Dendritic cell treated with granulocyte-macrophage colony-stimulating factor and Interleukin-4, amounts not matched to agents 40 ng/mL and 50 ng/mL, for 4 days (primary cell): ENCODE measurements at regions not wholly inside any gene's neighbourhood (a gene's known extent, or its start where the extent isn't known, plus 50 kb on each side); places are given as distances from the start of the nearest gene placed in this dataset.
"Not testable (repeated sequence)": the region's sequence is repeated elsewhere in the genome, so short reads cannot be mapped to it uniquely, and the experiment has no call there.

Experiments used
- H3K27ac Mint-ChIP-seq: one replicate; pipeline ENCODE4 v1.8.0; 2022; ENCODE audit warnings: mild to moderate bottlenecking, mixed read lengths
- H3K27me3 Mint-ChIP-seq: one replicate; pipeline ENCODE4 v1.8.0; 2022; ENCODE audit warnings: mild to moderate bottlenecking, mixed read lengths
- H3K36me3 Mint-ChIP-seq: one replicate; pipeline ENCODE4 v1.8.0; 2022; ENCODE audit warnings: low read depth, mixed read lengths
- H3K4me1 Mint-ChIP-seq: one replicate; pipeline ENCODE4 v1.8.0; 2022; ENCODE audit warnings: low read depth, mixed read lengths
- H3K4me3 Mint-ChIP-seq: one replicate; pipeline ENCODE4 v1.8.0; 2022; ENCODE audit warnings: mild to moderate bottlenecking, moderate library complexity, mixed read lengths
- H3K9me3 Mint-ChIP-seq: one replicate; pipeline ENCODE4 v1.8.0; 2022; ENCODE audit warnings: mixed read lengths
- intact Hi-C: fragments of 100-400 bp; cut with micrococcal nuclease; formaldehyde crosslinking; loops from one replicate; pipeline ENCODE4 v1.15.0; 2022

- Mint-ChIP-seq H3K36me3 (no peaks in the 10 kb centered on the region), H3K27ac (no peak overlapping the region), H3K27me3 (peaks cover 11% of the 10 kb centered on the region), H3K4me3 (no peak overlapping the region), H3K4me1 (peaks cover 30% of the 10 kb centered on the region), H3K9me3 (no peaks in the 10 kb centered on the region)
- intact Hi-C loops = no loop called here
Observed at GRCh38 chr7:106572394-106573124, 88.4 kb downstream of the CCDC71L start.

GRCh38 chr7:106571563-106571962, 89.4 kb downstream of the CCDC71L start:
- H3K27ac Mint-ChIP-seq = no peak overlapping the region
- H3K27me3 Mint-ChIP-seq = peaks cover 6% of the 10 kb centered on the region
- H3K4me1 Mint-ChIP-seq = peaks cover 30% of the 10 kb centered on the region
- H3K9me3 Mint-ChIP-seq = no peaks in the 10 kb centered on the region
- H3K4me3 Mint-ChIP-seq = no peak overlapping the region
- intact Hi-C loops = no loop called here
- no peaks in the 10 kb centered on the region for H3K36me3 Mint-ChIP-seq

GRCh38 chr7:106570948-106571418, 90.0 kb downstream of the CCDC71L start:
- peaks cover 6% of the 10 kb centered on the region for H3K27me3 Mint-ChIP-seq
- no peak overlapping the region for H3K27ac Mint-ChIP-seq
- no peak overlapping the region for H3K4me3 Mint-ChIP-seq
- H3K36me3 Mint-ChIP-seq = no peaks in the 10 kb centered on the region
- H3K4me1 Mint-ChIP-seq = peaks cover 30% of the 10 kb centered on the region
- no peaks in the 10 kb centered on the region for H3K9me3 Mint-ChIP-seq
- intact Hi-C loops = no loop called here

- H3K27me3 Mint-ChIP-seq = peaks cover 6% of the 10 kb centered on the region
- H3K9me3 Mint-ChIP-seq = no peaks in the 10 kb centered on the region
- no peaks in the 10 kb centered on the region for H3K36me3 Mint-ChIP-seq
- peaks cover 30% of the 10 kb centered on the region for H3K4me1 Mint-ChIP-seq
- no peak overlapping the region for H3K27ac Mint-ChIP-seq
- intact Hi-C loops = no loop called here
- H3K4me3 Mint-ChIP-seq = no peak overlapping the region
Observed at GRCh38 chr7:106570146-106570545, 90.8 kb downstream of the CCDC71L start.

GRCh38 chr7:106569500-106569929, 91.4 kb downstream of the CCDC71L start:
- intact Hi-C loops = no loop called here
- H3K36me3 Mint-ChIP-seq = no peaks in the 10 kb centered on the region
- H3K9me3 Mint-ChIP-seq = no peaks in the 10 kb centered on the region
- peaks cover 30% of the 10 kb centered on the region for H3K4me1 Mint-ChIP-seq
- H3K27ac Mint-ChIP-seq = no peak overlapping the region
- peaks cover 6% of the 10 kb centered on the region for H3K27me3 Mint-ChIP-seq
- H3K4me3 Mint-ChIP-seq = no peak overlapping the region

GRCh38 chr7:106568680-106569499, 92.1 kb downstream of the CCDC71L start:
- no peak overlapping the region for H3K27ac Mint-ChIP-seq
- H3K36me3 Mint-ChIP-seq = no peaks in the 10 kb centered on the region
- peaks cover 30% of the 10 kb centered on the region for H3K4me1 Mint-ChIP-seq
- intact Hi-C loops = no loop called here
- peaks cover 8% of the 10 kb centered on the region for H3K27me3 Mint-ChIP-seq
- H3K9me3 Mint-ChIP-seq = no peaks in the 10 kb centered on the region
- no peak overlapping the region for H3K4me3 Mint-ChIP-seq

- Mint-ChIP-seq H3K9me3 (no peaks in the 10 kb centered on the region), H3K36me3 (no peaks in the 10 kb centered on the region), H3K4me1 (peaks cover 30% of the 10 kb centered on the region), H3K4me3 (no peak overlapping the region), H3K27ac (no peak overlapping the region), H3K27me3 (peaks cover 6% of the 10 kb centered on the region)
- intact Hi-C loops = no loop called here
Observed at GRCh38 chr7:106568002-106568679, 92.8 kb downstream of the CCDC71L start.

GRCh38 chr7:106567204-106568001, 93.6 kb downstream of the CCDC71L start:
- H3K27ac Mint-ChIP-seq, H3K9me3 Mint-ChIP-seq, H3K27me3 Mint-ChIP-seq, H3K36me3 Mint-ChIP-seq, intact Hi-C loops, H3K4me3 Mint-ChIP-seq: not testable (repeated sequence)
- peaks cover 32% of the 10 kb centered on the region for H3K4me1 Mint-ChIP-seq

- no peaks in the 10 kb centered on the region for H3K36me3 Mint-ChIP-seq
- peaks cover 6% of the 10 kb centered on the region for H3K27me3 Mint-ChIP-seq
- no peak overlapping the region for H3K27ac Mint-ChIP-seq
- intact Hi-C loops = no loop called here
- peaks cover 25% of the 10 kb centered on the region for H3K4me1 Mint-ChIP-seq
- no peak overlapping the region for H3K4me3 Mint-ChIP-seq
- no peaks in the 10 kb centered on the region for H3K9me3 Mint-ChIP-seq
Observed at GRCh38 chr7:106566672-106567071, 94.3 kb downstream of the CCDC71L start.

GRCh38 chr7:106566196-106566595, 94.8 kb downstream of the CCDC71L start:
- intact Hi-C loops = no loop called here
- Mint-ChIP-seq H3K27me3 (peaks cover 6% of the 10 kb centered on the region), H3K4me3 (no peak overlapping the region), H3K27ac (no peak overlapping the region), H3K36me3 (no peaks in the 10 kb centered on the region), H3K4me1 (peaks cover 24% of the 10 kb centered on the region), H3K9me3 (no peaks in the 10 kb centered on the region)

- Mint-ChIP-seq H3K27ac (no peak overlapping the region), H3K4me3 (no peak overlapping the region), H3K27me3 (peaks cover 5% of the 10 kb centered on the region), H3K9me3 (no peaks in the 10 kb centered on the region), H3K36me3 (no peaks in the 10 kb centered on the region), H3K4me1 (peaks cover 19% of the 10 kb centered on the region)
- intact Hi-C loops = no loop called here
Observed at GRCh38 chr7:106565428-106565827, 95.5 kb downstream of the CCDC71L start.

- intact Hi-C loops = no loop called here
- no peaks in the 10 kb centered on the region for H3K36me3 Mint-ChIP-seq
- peaks cover 13% of the 10 kb centered on the region for H3K27me3 Mint-ChIP-seq
- peaks cover 6% of the 10 kb centered on the region for H3K9me3 Mint-ChIP-seq
- no peak overlapping the region for H3K27ac Mint-ChIP-seq
- H3K4me1 Mint-ChIP-seq = peaks cover 8% of the 10 kb centered on the region
- no peak overlapping the region for H3K4me3 Mint-ChIP-seq
Observed at GRCh38 chr7:106563466-106564150, 97.3 kb downstream of the CCDC71L start.
